Endothelial cell of umbilical vein (primary cell): ENCODE measurements at regions not wholly inside any gene's neighbourhood (a gene's known extent, or its start where the extent isn't known, plus 50 kb on each side); places are given as distances from the start of the nearest gene placed in this dataset.

Experiments used
- BruUV-seq: library from RNA; stranded (reverse); fragments of 400-500 nt; replicated peaks from 2 replicates; lab custom pipeline; 2021; lab: Mats Ljungman, UMichigan
- CTCF ChIA-PET: fragments of 300-600, 350-600 bp; sonication (Branson Sonifier 250); formaldehyde crosslinking; loops from one replicate; lab custom pipeline; 2021; ENCODE audit warnings: antibody characterized with exemption, inconsistent platforms; lab: Charles Lee
- POLR2A ChIA-PET: fragments of 300-600, 350-600 bp; sonication (Branson Sonifier 250); formaldehyde crosslinking; loops from one replicate; lab custom pipeline; 2021; ENCODE audit warnings: antibody characterized with exemption, inconsistent platforms; lab: Charles Lee
- DNase-seq: peaks from one replicate; pipeline ENCODE4 v3.0.0-alpha.2; 2011; ENCODE audit warnings: low read depth, low spot score
- FAIRE-seq: peaks from 2 replicates; lab custom pipeline; 2011; peaks lifted over from hg19 to GRCh38; lab: Jason Lieb, UNC
- H2AFZ ChIP-seq: 2 replicates; pipeline ENCODE4 v1.6.0; 2012; ENCODE audit warnings: low read depth, low read length, control low read depth, inconsistent platforms
- H3K27ac ChIP-seq: 2 replicates; pipeline ENCODE4 v1.5.1; 2011; ENCODE audit warnings: low read depth, mild to moderate bottlenecking, control low read depth, low read length, moderate library complexity; ENCODE audit not compliant: insufficient read depth
- H3K27me3 ChIP-seq, 2 experiments: 2 replicates each; pipeline versions ENCODE4 v1.6.0 to v1.6.1; 2011; ENCODE audit warnings: low read length in 2 of 2, mixed read lengths in 1 of 2; ENCODE audit not compliant: control insufficient read depth in 2 of 2, insufficient read depth in 2 of 2
- H3K36me3 ChIP-seq, 2 experiments: 2 replicates in 1 of 2; 3 replicates in 1 of 2; pipeline ENCODE4 v1.5.1; 2011; ENCODE audit warnings: low read length in 2 of 2, mild to moderate bottlenecking in 1 of 2, moderate library complexity in 1 of 2; ENCODE audit not compliant: control insufficient read depth in 2 of 2, insufficient read depth in 2 of 2; ENCODE audit errors: extremely low read depth in 1 of 2
- H3K4me1 ChIP-seq: 3 replicates; pipeline ENCODE4 v1.5.1; 2011; ENCODE audit warnings: mild to moderate bottlenecking, low read length; ENCODE audit not compliant: control insufficient read depth, insufficient read depth; ENCODE audit errors: extremely low read depth
- H3K4me2 ChIP-seq: 2 replicates; pipeline ENCODE4 v1.6.1; 2011; ENCODE audit warnings: low read length, control low read depth, mixed read lengths; ENCODE audit not compliant: insufficient read depth
- H3K4me3 ChIP-seq, 3 experiments: fragments of 200-600 bp in 1 of 3; sonication (generic), shearing (Covaris generic) in 1 of 3; replicated peaks in 1 of 3; 2 replicates each; pipeline ENCODE4 v1.5.1; 2011 to 2016; ENCODE audit warnings: control low read depth in 3 of 3, low read length in 3 of 3, mild to moderate bottlenecking in 2 of 3, inconsistent platforms in 1 of 3, low read depth in 1 of 3, moderate library complexity in 1 of 3; ENCODE audit not compliant: insufficient read depth in 1 of 3
- H3K79me2 ChIP-seq: 2 replicates; pipeline ENCODE4 v1.6.0; 2012; ENCODE audit warnings: low read length, inconsistent platforms; ENCODE audit not compliant: control insufficient read depth, insufficient read depth
- H3K9ac ChIP-seq: replicated peaks from 2 replicates; pipeline ENCODE3; 2011; ENCODE audit warnings: low read length, control low read depth; ENCODE audit not compliant: insufficient read depth; ENCODE audit errors: extremely low read depth
- H3K9me1 ChIP-seq: replicated peaks from 3 replicates; pipeline ENCODE4 v1.6.0; 2011; ENCODE audit warnings: mild to moderate bottlenecking, low read length; ENCODE audit not compliant: control insufficient read depth, insufficient read depth; ENCODE audit errors: extremely low read depth
- H3K9me3 ChIP-seq: replicated peaks from 2 replicates; pipeline ENCODE4 v1.5.1; 2012; ENCODE audit warnings: low read length, inconsistent platforms; ENCODE audit not compliant: control insufficient read depth, insufficient read depth
- H4K20me1 ChIP-seq: replicated peaks from 2 replicates; pipeline ENCODE3; 2011; ENCODE audit warnings: mild to moderate bottlenecking, low read length; ENCODE audit not compliant: control insufficient read depth, insufficient read depth; ENCODE audit errors: extremely low read depth
- EZH2 ChIP-seq: IDR thresholded peaks from 2 replicates; pipeline ENCODE4 v1.6.1; 2012; ENCODE audit warnings: borderline replicate concordance, low read depth, mild to moderate bottlenecking, moderate library complexity, low read length, inconsistent platforms; ENCODE audit not compliant: severe bottlenecking
- FOS ChIP-seq: IDR thresholded peaks from 2 replicates; pipeline ENCODE4 v1.6.1; 2011; ENCODE audit warnings: mild to moderate bottlenecking, low read length, moderate library complexity, borderline replicate concordance; ENCODE audit not compliant: insufficient read depth
- GATA2 ChIP-seq: IDR thresholded peaks from 2 replicates; pipeline ENCODE4 v1.7.0; 2011; ENCODE audit warnings: low read depth, mild to moderate bottlenecking, moderate library complexity, mixed read lengths, low read length; ENCODE audit not compliant: insufficient read length, insufficient read depth
- JUN ChIP-seq: IDR thresholded peaks from 2 replicates; pipeline ENCODE4 v1.6.1; 2011; ENCODE audit warnings: borderline replicate concordance, low read depth; ENCODE audit not compliant: insufficient read length, insufficient read depth
- MYC ChIP-seq: IDR thresholded peaks from one replicate; pipeline ENCODE4 v1.6.1; 2011; ENCODE audit warnings: mild to moderate bottlenecking, low read depth, low read length
- POLR2A ChIP-seq: IDR thresholded peaks from 2 replicates; pipeline ENCODE4 v1.6.1; 2012; ENCODE audit warnings: low read depth, mild to moderate bottlenecking, control low read depth, low read length
- POLR2AphosphoS5 ChIP-seq: IDR thresholded peaks from 2 replicates; pipeline ENCODE4 v1.6.1; 2012; ENCODE audit warnings: low read depth, mild to moderate bottlenecking, control low read depth, low read length, moderate library complexity; ENCODE audit not compliant: insufficient read depth
- dilution Hi-C: fragments of 300-500 bp; cut with MboI; formaldehyde crosslinking; loops from one replicate; pipeline ENCODE4 v1.15.0; 2019; ENCODE audit warnings: low sequenced_read_pairs; ENCODE audit not compliant: extremely low pct_ligation_motif_present
- intact Hi-C: fragments of 100-400 bp; cut with micrococcal nuclease; formaldehyde crosslinking; loops from one replicate; pipeline ENCODE4 v1.10.0; 2022
- TF ChIP-seq, protein P1 (sequence below): IDR thresholded peaks from 2 replicates; pipeline ENCODE4 v1.6.1; 2011; ENCODE audit not compliant: insufficient read depth, insufficient read length
- TF ChIP-seq, protein P2 (sequence below), 2 donors: IDR thresholded peaks; 1 replicate in 1 of 2; 2 replicates in 1 of 2; pipeline ENCODE4 v1.5.1; 2011; ENCODE audit warnings: low read length in 2 of 2, mild to moderate bottlenecking in 2 of 2, moderate library complexity in 2 of 2, control low read depth in 1 of 2, inconsistent platforms in 1 of 2, low read depth in 1 of 2; ENCODE audit not compliant: insufficient read depth in 1 of 2; ENCODE audit errors: extremely low read depth in 1 of 2

DNA sequence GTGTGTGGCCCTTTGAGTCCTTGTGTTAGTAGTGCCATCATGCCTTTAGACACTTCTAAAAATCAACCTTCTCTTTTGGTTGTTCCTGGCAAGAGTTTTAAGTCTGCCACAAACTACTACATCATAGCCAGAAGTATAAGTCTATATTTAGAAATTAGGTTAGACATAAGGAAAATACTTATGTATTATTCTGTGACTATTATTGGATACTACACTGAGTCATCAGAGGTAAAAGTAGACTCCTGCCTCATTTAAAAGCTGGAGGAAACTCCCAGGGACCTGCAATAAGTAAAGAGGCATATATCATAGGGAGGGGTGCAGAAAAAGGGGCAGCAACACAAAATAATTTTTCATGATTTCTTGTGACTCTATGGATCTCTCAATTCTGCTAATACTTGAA is 99.4 kb upstream of the OSR1 start:
- ChIA-PET CTCF (no interaction called here), POLR2A (no interaction called here)
- no peaks in the 10 kb centered on the region for H3K36me3 ChIP-seq
- H4K20me1 ChIP-seq: no peaks in the 10 kb centered on the region
- no peak overlapping the region for H3K4me2 ChIP-seq
- H3K4me3 ChIP-seq: no peak overlapping the region
- H3K4me1 ChIP-seq: no peaks in the 10 kb centered on the region
- intact Hi-C loops (no loop called here), dilution Hi-C loops (no loop called here)
- no peak overlapping the region for H3K27ac ChIP-seq
- TF ChIP-seq FOS (no peak), POLR2AphosphoS5 (no peak), GATA2 (no peak), EZH2 (no peak), JUN (no peak), POLR2A (no peak), MYC (no peak)
- TF ChIP-seq, protein P1, sequence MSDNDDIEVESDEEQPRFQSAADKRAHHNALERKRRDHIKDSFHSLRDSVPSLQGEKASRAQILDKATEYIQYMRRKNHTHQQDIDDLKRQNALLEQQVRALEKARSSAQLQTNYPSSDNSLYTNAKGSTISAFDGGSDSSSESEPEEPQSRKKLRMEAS: no peak
- TF ChIP-seq, protein P2, sequence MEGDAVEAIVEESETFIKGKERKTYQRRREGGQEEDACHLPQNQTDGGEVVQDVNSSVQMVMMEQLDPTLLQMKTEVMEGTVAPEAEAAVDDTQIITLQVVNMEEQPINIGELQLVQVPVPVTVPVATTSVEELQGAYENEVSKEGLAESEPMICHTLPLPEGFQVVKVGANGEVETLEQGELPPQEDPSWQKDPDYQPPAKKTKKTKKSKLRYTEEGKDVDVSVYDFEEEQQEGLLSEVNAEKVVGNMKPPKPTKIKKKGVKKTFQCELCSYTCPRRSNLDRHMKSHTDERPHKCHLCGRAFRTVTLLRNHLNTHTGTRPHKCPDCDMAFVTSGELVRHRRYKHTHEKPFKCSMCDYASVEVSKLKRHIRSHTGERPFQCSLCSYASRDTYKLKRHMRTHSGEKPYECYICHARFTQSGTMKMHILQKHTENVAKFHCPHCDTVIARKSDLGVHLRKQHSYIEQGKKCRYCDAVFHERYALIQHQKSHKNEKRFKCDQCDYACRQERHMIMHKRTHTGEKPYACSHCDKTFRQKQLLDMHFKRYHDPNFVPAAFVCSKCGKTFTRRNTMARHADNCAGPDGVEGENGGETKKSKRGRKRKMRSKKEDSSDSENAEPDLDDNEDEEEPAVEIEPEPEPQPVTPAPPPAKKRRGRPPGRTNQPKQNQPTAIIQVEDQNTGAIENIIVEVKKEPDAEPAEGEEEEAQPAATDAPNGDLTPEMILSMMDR (IDR thresholded peaks at IDR 0.05; ENCODE audit: extremely low read depth in 1 of 2, insufficient read depth in 1 of 2, low read depth in 1 of 2, low read length in 2 of 2): no peak
- H3K9me3 ChIP-seq: no peaks in the 10 kb centered on the region
- FAIRE-seq (no peak), DNase-seq (no peak)
- H3K9me1 ChIP-seq: no peaks in the 10 kb centered on the region
- H3K27me3 ChIP-seq: no peaks in the 10 kb centered on the region
- no peak overlapping the region for H3K9ac ChIP-seq
- H2AFZ ChIP-seq: no peak overlapping the region
- no peaks in the 10 kb centered on the region for H3K79me2 ChIP-seq
- BruUV-seq: no TSS peak
